ENCODE measurements at regions not wholly inside any gene's neighbourhood (a gene's known extent, or its start where the extent isn't known, plus 50 kb on each side); places are given as distances from the start of the nearest gene placed in this dataset.

GRCh38 chr2:20544153-20544747 lies 97.4 kb downstream of the RHOB start:
- FAIRE-seq: no peak
- no peak for DNase-seq (ENCODE audit: low read depth, low spot score)
- H3K79me2 ChIP-seq (ENCODE audit: control insufficient read depth, insufficient read depth, low read length): no peaks in the 10 kb centered on the region
- dilution Hi-C loops (cut with MboI; ENCODE audit: extremely low pct_ligation_motif_present, low sequenced_read_pairs) (no loop called here), intact Hi-C loops (cut with micrococcal nuclease) (no loop called here)
- no peaks in the 10 kb centered on the region for H4K20me1 ChIP-seq (replicated peaks; ENCODE audit: control insufficient read depth, extremely low read depth, insufficient read depth, low read length)
- CTCF ChIA-PET: interaction anchor here (0.8 to 1.1 kb wide), 3 partner anchors 7 to 18 kb away, joined by 3 to 4 read pairs (median 4); no protein-coding TSS in a partner anchor
- POLR2A ChIA-PET: interaction anchor here (0.7 kb wide), 1 partner anchor 30 kb away, joined by 3 read pairs; no protein-coding TSS in a partner anchor
- TF ChIP-seq POLR2A (IDR thresholded peaks at IDR 0.05; ENCODE audit: low read depth, low read length) (no peak), POLR2AphosphoS5 (IDR thresholded peaks at IDR 0.05; ENCODE audit: insufficient read depth, low read depth, low read length) (no peak), JUN (IDR thresholded peaks at IDR 0.05; ENCODE audit: borderline replicate concordance, insufficient read depth, insufficient read length, low read depth) (no peak), MYC (IDR thresholded peaks at IDR 0.05; ENCODE audit: low read depth, low read length) (no peak), GATA2 (IDR thresholded peaks at IDR 0.05; ENCODE audit: insufficient read depth, insufficient read length, low read depth, low read length) (no peak), FOS (IDR thresholded peaks at IDR 0.05; ENCODE audit: borderline replicate concordance, insufficient read depth, low read length) (no peak), CTCF (IDR thresholded peaks at IDR 0.05; ENCODE audit: extremely low read depth in 1 of 2, insufficient read depth in 1 of 2, low read depth in 1 of 2, low read length in 2 of 2) (no peak)
- no peaks in the 10 kb centered on the region for H3K27me3 ChIP-seq (ENCODE audit: control insufficient read depth in 2 of 2, insufficient read depth in 2 of 2, low read length in 2 of 2)
- H3K4me2 ChIP-seq (ENCODE audit: insufficient read depth, low read length): no peak overlapping the region
- H3K9me1 ChIP-seq (replicated peaks; ENCODE audit: control insufficient read depth, extremely low read depth, insufficient read depth, low read length): no peaks in the 10 kb centered on the region
- H2AFZ ChIP-seq (ENCODE audit: low read depth, low read length): no peak overlapping the region
- no peak overlapping the region for H3K4me3 ChIP-seq (replicated peaks in 1 of 3; ENCODE audit: insufficient read depth in 1 of 3, low read depth in 1 of 3, low read length in 3 of 3)
- H3K27ac ChIP-seq (ENCODE audit: insufficient read depth, low read depth, low read length): no peak overlapping the region
- peaks cover 5% of the 10 kb centered on the region for H3K4me1 ChIP-seq (ENCODE audit: control insufficient read depth, extremely low read depth, insufficient read depth, low read length)
- no TSS peak for BruUV-seq (replicated peaks)
- H3K9me3 ChIP-seq (replicated peaks; ENCODE audit: control insufficient read depth, insufficient read depth, low read length): no peaks in the 10 kb centered on the region
- H3K36me3 ChIP-seq (ENCODE audit: control insufficient read depth in 2 of 2, extremely low read depth in 1 of 2, insufficient read depth in 2 of 2, low read length in 2 of 2): no peaks in the 10 kb centered on the region
- H3K9ac ChIP-seq (replicated peaks; ENCODE audit: extremely low read depth, insufficient read depth, low read length): no peak overlapping the region

Measured in endothelial cell of umbilical vein (primary cell).